ENCODE measurements at regions not wholly inside any gene's neighbourhood (a gene's known extent, or its start where the extent isn't known, plus 50 kb on each side); places are given as distances from the start of the nearest gene placed in this dataset.

DNA sequence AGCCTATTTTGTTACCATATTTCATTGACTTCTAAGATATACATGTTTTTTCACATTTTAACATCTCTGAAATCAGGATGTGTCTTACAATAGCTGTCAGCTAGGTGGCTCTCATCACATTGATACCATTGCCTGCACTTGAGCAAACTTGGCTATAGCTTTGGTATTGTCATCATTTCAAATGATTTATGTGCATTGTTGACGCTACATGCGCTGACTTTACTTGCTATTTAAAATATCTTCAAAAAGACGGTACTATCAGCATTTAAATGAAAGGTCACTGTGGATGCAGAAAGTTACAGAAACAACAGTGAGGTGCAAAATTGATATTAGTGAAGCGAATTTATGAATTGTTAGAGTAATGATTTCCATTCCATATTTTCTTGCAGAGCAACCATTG lies 54.0 kb upstream of the ABHD2 start:
- intact Hi-C loops (cut with micrococcal nuclease) (loop anchor here (5.0 kb wide), 1 partner anchor 143 kb away; no protein-coding TSS in a partner anchor), in situ Hi-C loops (cut with MboI) (no loop called here)
- Histone ChIP-seq H3K4me3 (no peak overlapping the region), H3K27ac (ENCODE audit: extremely low read depth, low read depth, low read length) (no peak overlapping the region), H3K9me3 (replicated peaks; ENCODE audit: control insufficient read depth, insufficient read depth, low read depth, low read length) (peaks cover 4% of the 10 kb centered on the region; the same call in 1 of the 2 replicates), H3K79me2 (ENCODE audit: control insufficient read depth, insufficient read depth, low read length) (no peaks in the 10 kb centered on the region), H3K4me2 (ENCODE audit: insufficient read depth, low read length) (no peak overlapping the region), H4K20me1 (replicated peaks; ENCODE audit: control insufficient read depth, insufficient read depth, low read length) (no peaks in the 10 kb centered on the region), H3K4me1 (replicated peaks in 1 of 2; ENCODE audit: control insufficient read depth in 2 of 2, insufficient read depth in 2 of 2, low read length in 2 of 2) (peaks cover 0 to 8% of the 10 kb centered on the region in 2 experiments; a peak in 1 of 5 replicates), H3K36me3 (ENCODE audit: control insufficient read depth, insufficient read depth, low read length) (no peaks in the 10 kb centered on the region), H3K9ac (ENCODE audit: insufficient read depth in 1 of 2, low read depth in 2 of 2, low read length in 2 of 2) (no peak overlapping the region), H2AFZ (ENCODE audit: low read depth, low read length) (no peak overlapping the region), H3K9me1 (ENCODE audit: control insufficient read depth, insufficient read depth, low read length) (no peaks in the 10 kb centered on the region), H3K27me3 (ENCODE audit: control insufficient read depth in 2 of 2, insufficient read depth in 2 of 2, low read length in 2 of 2) (peaks cover 6 to 10% of the 10 kb centered on the region in 2 experiments; a peak in 2 of 5 replicates)
- POLR2A ChIA-PET = no interaction called here
- ATAC-seq = peak; percentile 77
- BruUV-seq (replicated peaks) = no TSS peak
- FAIRE-seq = peak; percentile 57
- peak in 1 of 4 experiments; percentile 47 for DNase-seq (ENCODE audit: extremely low read depth in 1 of 4, low spot score in 3 of 4)
- CTCF ChIA-PET (ENCODE audit: low intra/inter-chr PET ratio) = no interaction called here
- 6% methylated on average over 4 of the region's 4 CpGs for WGBS (ENCODE audit: insufficient coverage, low coverage, missing lambda C conversion rate)
- TF ChIP-seq PKNOX1 (IDR thresholded peaks at IDR 0.05) (peak; percentile 91), KLF10 (CRISPR knock-in tag; IDR thresholded peaks at IDR 0.05) (no peak), PBX2 (CRISPR knock-in tag; IDR thresholded peaks at IDR 0.05; ENCODE audit: low read depth) (no peak), PBX2 (tag; conservative IDR thresholded peaks at IDR 0.05; ENCODE audit: low read depth) (peak; percentile 91), MYBL2 (IDR thresholded peaks at IDR 0.05; ENCODE audit: low read depth) (no peak), MYBL2 (CRISPR knock-in tag; IDR thresholded peaks at IDR 0.05; ENCODE audit: borderline replicate concordance) (no peak), RAD21 (CRISPR knock-in tag; conservative IDR thresholded peaks at IDR 0.05 in 1 of 2, IDR thresholded peaks at IDR 0.05 in 1 of 2) (peak; percentile 44 to 72)
- TF ChIP-seq, protein P1, sequence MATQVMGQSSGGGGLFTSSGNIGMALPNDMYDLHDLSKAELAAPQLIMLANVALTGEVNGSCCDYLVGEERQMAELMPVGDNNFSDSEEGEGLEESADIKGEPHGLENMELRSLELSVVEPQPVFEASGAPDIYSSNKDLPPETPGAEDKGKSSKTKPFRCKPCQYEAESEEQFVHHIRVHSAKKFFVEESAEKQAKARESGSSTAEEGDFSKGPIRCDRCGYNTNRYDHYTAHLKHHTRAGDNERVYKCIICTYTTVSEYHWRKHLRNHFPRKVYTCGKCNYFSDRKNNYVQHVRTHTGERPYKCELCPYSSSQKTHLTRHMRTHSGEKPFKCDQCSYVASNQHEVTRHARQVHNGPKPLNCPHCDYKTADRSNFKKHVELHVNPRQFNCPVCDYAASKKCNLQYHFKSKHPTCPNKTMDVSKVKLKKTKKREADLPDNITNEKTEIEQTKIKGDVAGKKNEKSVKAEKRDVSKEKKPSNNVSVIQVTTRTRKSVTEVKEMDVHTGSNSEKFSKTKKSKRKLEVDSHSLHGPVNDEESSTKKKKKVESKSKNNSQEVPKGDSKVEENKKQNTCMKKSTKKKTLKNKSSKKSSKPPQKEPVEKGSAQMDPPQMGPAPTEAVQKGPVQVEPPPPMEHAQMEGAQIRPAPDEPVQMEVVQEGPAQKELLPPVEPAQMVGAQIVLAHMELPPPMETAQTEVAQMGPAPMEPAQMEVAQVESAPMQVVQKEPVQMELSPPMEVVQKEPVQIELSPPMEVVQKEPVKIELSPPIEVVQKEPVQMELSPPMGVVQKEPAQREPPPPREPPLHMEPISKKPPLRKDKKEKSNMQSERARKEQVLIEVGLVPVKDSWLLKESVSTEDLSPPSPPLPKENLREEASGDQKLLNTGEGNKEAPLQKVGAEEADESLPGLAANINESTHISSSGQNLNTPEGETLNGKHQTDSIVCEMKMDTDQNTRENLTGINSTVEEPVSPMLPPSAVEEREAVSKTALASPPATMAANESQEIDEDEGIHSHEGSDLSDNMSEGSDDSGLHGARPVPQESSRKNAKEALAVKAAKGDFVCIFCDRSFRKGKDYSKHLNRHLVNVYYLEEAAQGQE (IDR thresholded peaks at IDR 0.05; ENCODE audit: borderline replicate concordance) = peak; percentile 49; the same call in 1 of the 2 replicates
- TF ChIP-seq, protein P1 (CRISPR knock-in tag; IDR thresholded peaks at IDR 0.05; ENCODE audit: low read depth) = no peak

Measured in K562 (cell line).